ENCODE measurements at regions not wholly inside any gene's neighbourhood (a gene's known extent, or its start where the extent isn't known, plus 50 kb on each side); places are given as distances from the start of the nearest gene placed in this dataset.

- TF ChIP-seq CTCF (IDR thresholded peaks at IDR 0.05; ENCODE audit: low read depth, low read length, missing control alignments): no peak
- no peak for DNase-seq (ENCODE audit: low read depth)
Measured at GRCh38 chr18:46378864-46379207, 274.7 kb downstream of the HAUS1 start.

GRCh38 chr18:46379323-46379950 is 275.3 kb downstream of the HAUS1 start:
- no peak overlapping the region for H3K4me3 ChIP-seq (ENCODE audit: low read depth, low read length)
- DNase-seq (ENCODE audit: low read depth): no peak
- TF ChIP-seq CTCF (IDR thresholded peaks at IDR 0.05; ENCODE audit: low read depth, low read length, missing control alignments): no peak

More at GRCh38 chr18:46378864-46379207, 274.7 kb downstream of the HAUS1 start:
- no peak overlapping the region for H3K4me3 ChIP-seq (ENCODE audit: low read depth, low read length)

GRCh38 chr18:46385124-46385523 is 271.9 kb downstream of the LOXHD1 start:
- H3K4me3 ChIP-seq (ENCODE audit: low read depth, low read length): no peak overlapping the region
- no peak for TF ChIP-seq CTCF (IDR thresholded peaks at IDR 0.05; ENCODE audit: low read depth, low read length, missing control alignments)

GRCh38 chr18:46386788-46387187 is 270.2 kb downstream of the LOXHD1 start:
- H3K4me3 ChIP-seq (ENCODE audit: low read depth, low read length): no peak overlapping the region
- DNase-seq (ENCODE audit: low read depth): no peak

More at GRCh38 chr18:46385124-46385523, 271.9 kb downstream of the LOXHD1 start:
- no peak for DNase-seq (ENCODE audit: low read depth)

GRCh38 chr18:46387441-46388131 is 269.4 kb downstream of the LOXHD1 start:
- H3K4me3 ChIP-seq (ENCODE audit: low read depth, low read length): no peak overlapping the region
- TF ChIP-seq CTCF (IDR thresholded peaks at IDR 0.05; ENCODE audit: low read depth, low read length, missing control alignments): no peak
- DNase-seq (ENCODE audit: low read depth): no peak

More at GRCh38 chr18:46386788-46387187, 270.2 kb downstream of the LOXHD1 start:
- TF ChIP-seq CTCF (IDR thresholded peaks at IDR 0.05; ENCODE audit: low read depth, low read length, missing control alignments): no peak

- no peak for TF ChIP-seq CTCF (IDR thresholded peaks at IDR 0.05; ENCODE audit: low read depth, low read length, missing control alignments)
- H3K4me3 ChIP-seq (ENCODE audit: low read depth, low read length): no peak overlapping the region
- DNase-seq (ENCODE audit: low read depth): no peak
Measured at GRCh38 chr18:46388286-46388685, 268.7 kb downstream of the LOXHD1 start.

- TF ChIP-seq CTCF (IDR thresholded peaks at IDR 0.05; ENCODE audit: low read depth, low read length, missing control alignments): no peak
- DNase-seq (ENCODE audit: low read depth): no peak
- no peak overlapping the region for H3K4me3 ChIP-seq (ENCODE audit: low read depth, low read length)
Measured at GRCh38 chr18:46392576-46392975, 264.4 kb downstream of the LOXHD1 start.

Measured in GM12864 (cell line).